HG03521 (cell line): ENCODE measurements at regions not wholly inside any gene's neighbourhood (a gene's known extent, or its start where the extent isn't known, plus 50 kb on each side); places are given as distances from the start of the nearest gene placed in this dataset.

Experiments used
- ATAC-seq: cut with Tn5 transposase; IDR thresholded peaks from one replicate; pipeline ENCODE4 v1.9.1; 2021; ENCODE audit warnings: mild to moderate bottlenecking, moderate library complexity; ENCODE audit not compliant: unreplicated experiment

GRCh38 chr4:24117975-24118374 lies 228.1 kb upstream of the PPARGC1A start:
- ATAC-seq, result no peak

- no peak for ATAC-seq
These were observed 226.3 kb upstream of the PPARGC1A start for GRCh38 chr4:24116107-24116506.

GRCh38 chr4:24114919-24115500 lies 225.2 kb upstream of the PPARGC1A start:
- ATAC-seq, result no peak

GRCh38 chr4:24114444-24114843 lies 224.6 kb upstream of the PPARGC1A start:
- no peak for ATAC-seq

GRCh38 chr4:24112466-24112865 lies 222.6 kb upstream of the PPARGC1A start:
- no peak for ATAC-seq

GRCh38 chr4:24108567-24108966 lies 218.7 kb upstream of the PPARGC1A start:
- no peak for ATAC-seq

- no peak for ATAC-seq
These were observed 215.6 kb upstream of the PPARGC1A start for GRCh38 chr4:24105327-24106038.

- ATAC-seq, result no peak
These were observed 214.3 kb upstream of the PPARGC1A start for GRCh38 chr4:24104158-24104565.

GRCh38 chr4:24103434-24104157 lies 213.7 kb upstream of the PPARGC1A start:
- no peak for ATAC-seq

- no peak for ATAC-seq
These were observed 212.8 kb upstream of the PPARGC1A start for GRCh38 chr4:24102621-24103020.

GRCh38 chr4:24096603-24097002 lies 206.8 kb upstream of the PPARGC1A start:
- no peak for ATAC-seq

GRCh38 chr4:24094726-24095125 lies 204.9 kb upstream of the PPARGC1A start:
- ATAC-seq, result no peak

GRCh38 chr4:24093446-24093845 lies 203.6 kb upstream of the PPARGC1A start:
- ATAC-seq, result no peak

- ATAC-seq, result no peak
These were observed 201.9 kb upstream of the PPARGC1A start for GRCh38 chr4:24091639-24092233.

- ATAC-seq, result no peak
These were observed 200.1 kb upstream of the PPARGC1A start for GRCh38 chr4:24089851-24090534.

GRCh38 chr4:24080871-24081270 lies 191.0 kb upstream of the PPARGC1A start:
- ATAC-seq, result no peak

- no peak for ATAC-seq
These were observed 188.6 kb upstream of the PPARGC1A start for GRCh38 chr4:24078347-24078962.

- no peak for ATAC-seq
These were observed 187.0 kb upstream of the PPARGC1A start for GRCh38 chr4:24076811-24077210.

- ATAC-seq, result no peak
These were observed 184.1 kb upstream of the PPARGC1A start for GRCh38 chr4:24073948-24074347.

- ATAC-seq, result no peak
These were observed 181.9 kb upstream of the PPARGC1A start for GRCh38 chr4:24071612-24072372.
